ENCODE measurements at regions not wholly inside any gene's neighbourhood (a gene's known extent, or its start where the extent isn't known, plus 50 kb on each side); places are given as distances from the start of the nearest gene placed in this dataset.

- TF ChIP-seq, protein P1, sequence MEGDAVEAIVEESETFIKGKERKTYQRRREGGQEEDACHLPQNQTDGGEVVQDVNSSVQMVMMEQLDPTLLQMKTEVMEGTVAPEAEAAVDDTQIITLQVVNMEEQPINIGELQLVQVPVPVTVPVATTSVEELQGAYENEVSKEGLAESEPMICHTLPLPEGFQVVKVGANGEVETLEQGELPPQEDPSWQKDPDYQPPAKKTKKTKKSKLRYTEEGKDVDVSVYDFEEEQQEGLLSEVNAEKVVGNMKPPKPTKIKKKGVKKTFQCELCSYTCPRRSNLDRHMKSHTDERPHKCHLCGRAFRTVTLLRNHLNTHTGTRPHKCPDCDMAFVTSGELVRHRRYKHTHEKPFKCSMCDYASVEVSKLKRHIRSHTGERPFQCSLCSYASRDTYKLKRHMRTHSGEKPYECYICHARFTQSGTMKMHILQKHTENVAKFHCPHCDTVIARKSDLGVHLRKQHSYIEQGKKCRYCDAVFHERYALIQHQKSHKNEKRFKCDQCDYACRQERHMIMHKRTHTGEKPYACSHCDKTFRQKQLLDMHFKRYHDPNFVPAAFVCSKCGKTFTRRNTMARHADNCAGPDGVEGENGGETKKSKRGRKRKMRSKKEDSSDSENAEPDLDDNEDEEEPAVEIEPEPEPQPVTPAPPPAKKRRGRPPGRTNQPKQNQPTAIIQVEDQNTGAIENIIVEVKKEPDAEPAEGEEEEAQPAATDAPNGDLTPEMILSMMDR (IDR thresholded peaks at IDR 0.05) = no peak
- no peak for TF ChIP-seq POLR2A (IDR thresholded peaks at IDR 0.05)
Measured at GRCh38 chr11:15837901-15838489, 518.4 kb downstream of the SOX6 start.

Measured in uterus (tissue), 2 donors.